HG03469 (cell line): ENCODE measurements at regions not wholly inside any gene's neighbourhood (a gene's known extent, or its start where the extent isn't known, plus 50 kb on each side); places are given as distances from the start of the nearest gene placed in this dataset.

Experiments
- ATAC-seq: cut with Tn5 transposase; IDR thresholded peaks from one replicate; pipeline ENCODE4 v1.9.1; 2021; ENCODE audit warnings: mild to moderate bottlenecking, moderate library complexity, moderate number of reproducible peaks; ENCODE audit not compliant: unreplicated experiment

DNA sequence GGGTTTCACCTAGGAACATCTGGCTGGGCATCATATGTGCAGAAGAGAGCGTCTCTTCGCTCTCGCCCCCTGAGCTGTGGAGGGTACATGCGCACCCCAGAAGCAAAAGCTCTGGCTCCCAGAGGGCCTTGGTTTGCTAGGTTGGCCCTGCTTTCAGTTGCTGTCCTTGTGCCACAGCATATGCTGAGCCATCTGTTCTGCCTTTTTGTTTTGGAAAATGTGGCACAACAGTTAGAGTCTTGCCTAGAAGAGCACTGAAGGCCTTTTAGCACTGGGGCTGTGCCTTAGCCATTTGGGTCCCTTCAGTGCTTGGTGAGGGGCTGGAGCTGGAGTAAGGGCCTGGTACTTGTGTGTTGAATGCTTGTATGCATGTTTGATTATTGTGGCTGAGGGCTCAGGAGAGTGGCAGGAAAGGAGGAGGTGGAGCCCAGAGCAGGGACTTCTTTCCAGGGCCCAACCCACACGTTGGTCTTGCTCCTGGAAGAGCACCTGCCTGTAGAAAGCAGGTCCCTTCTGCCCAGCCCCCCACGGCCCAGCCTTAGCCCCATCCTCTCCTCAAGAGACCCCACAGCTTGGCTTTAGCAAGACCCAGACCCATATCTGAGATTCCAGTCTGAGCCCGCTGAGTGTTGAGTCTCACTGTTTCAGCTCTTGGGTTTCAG, 113.7 kb downstream of the SLC25A47 start:
- ATAC-seq, result no peak

GRCh38 chr14:100438271-100438670, 115.1 kb downstream of the SLC25A47 start:
- no peak for ATAC-seq

GRCh38 chr14:100438678-100439592, 115.8 kb downstream of the SLC25A47 start:
- ATAC-seq, result no peak

DNA sequence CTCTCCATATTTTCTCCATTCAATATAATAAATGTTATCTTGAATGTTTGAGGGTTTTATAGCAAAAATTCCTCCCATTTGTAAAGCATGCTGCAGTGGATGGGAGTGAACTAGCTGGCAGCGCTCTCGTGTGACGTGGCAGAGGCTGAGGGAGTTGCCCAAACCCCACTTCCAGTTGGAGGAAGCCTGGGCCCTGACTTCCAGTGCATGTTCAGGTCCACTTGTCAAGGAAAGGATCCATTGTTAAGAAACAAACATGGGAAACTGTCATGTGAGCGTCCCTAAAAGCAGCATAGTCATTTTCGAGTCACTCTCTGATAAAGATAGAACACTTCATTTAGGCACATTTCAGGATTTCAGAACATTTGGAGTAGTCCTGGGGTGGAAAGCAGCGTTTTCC, 116.6 kb downstream of the SLC25A47 start:
- ATAC-seq, result no peak

GRCh38 chr14:100440207-100440631, 117.1 kb downstream of the SLC25A47 start:
- ATAC-seq, result no peak

GRCh38 chr14:100440758-100441203, 117.6 kb downstream of the SLC25A47 start:
- ATAC-seq, result no peak

DNA sequence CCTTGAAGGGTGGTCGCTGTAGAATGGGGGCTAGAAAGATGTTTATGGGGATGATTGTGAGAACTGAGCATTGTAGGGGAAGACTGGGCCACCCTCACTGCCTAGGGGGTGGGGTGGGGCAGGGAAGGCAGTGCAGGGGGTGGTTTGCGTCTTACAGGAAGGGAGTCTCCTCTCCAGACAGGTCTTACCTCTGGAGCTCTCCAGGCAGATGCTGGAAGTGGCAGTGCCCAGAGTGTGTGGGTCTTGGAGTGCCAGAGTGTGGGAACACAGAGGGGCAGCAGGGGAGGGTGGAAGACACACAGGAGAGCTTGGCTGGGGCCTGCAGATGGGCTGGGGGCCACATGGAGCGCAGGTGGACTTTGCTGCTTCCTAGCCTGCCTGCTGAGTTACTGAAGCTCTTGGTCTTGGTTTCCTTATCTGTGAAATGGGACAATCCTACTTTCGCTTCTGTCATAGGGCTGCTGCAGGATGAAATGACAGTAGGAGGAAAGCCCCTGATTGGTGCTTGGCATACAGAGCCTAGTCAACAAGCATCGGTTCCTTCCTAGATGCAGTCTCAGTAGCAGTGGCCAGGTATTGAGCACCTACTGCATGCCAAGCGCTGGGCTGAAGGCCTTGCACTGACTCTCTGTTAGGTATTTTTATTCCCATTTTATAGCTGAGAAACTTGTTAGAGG, 118.3 kb downstream of the SLC25A47 start:
- no peak for ATAC-seq

DNA sequence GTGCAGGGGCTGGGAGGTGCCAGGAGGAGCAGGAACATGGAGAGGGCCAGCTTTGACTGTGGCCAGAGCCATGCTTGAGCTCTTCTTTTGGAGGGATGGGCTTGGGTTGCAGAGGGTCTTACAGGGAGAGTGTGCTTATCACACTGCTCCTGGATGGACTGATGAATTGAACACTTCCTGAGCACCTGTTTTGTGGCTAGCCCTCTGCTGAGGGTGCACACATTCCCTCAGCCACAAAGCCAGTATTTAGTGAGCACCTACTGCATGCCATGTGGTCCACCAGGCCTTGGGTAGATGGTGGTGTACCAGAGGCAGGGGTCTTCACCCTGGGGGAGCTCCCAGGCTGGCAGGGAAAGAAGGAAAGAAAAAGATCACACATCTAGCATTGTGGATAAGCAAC, 118.9 kb downstream of the SLC25A47 start:
- no peak for ATAC-seq

- ATAC-seq, result no peak
Observed at GRCh38 chr14:100442498-100443490, 119.7 kb downstream of the SLC25A47 start.

- ATAC-seq, result no peak
Observed at GRCh38 chr14:100443603-100444002, 120.5 kb downstream of the SLC25A47 start.

DNA sequence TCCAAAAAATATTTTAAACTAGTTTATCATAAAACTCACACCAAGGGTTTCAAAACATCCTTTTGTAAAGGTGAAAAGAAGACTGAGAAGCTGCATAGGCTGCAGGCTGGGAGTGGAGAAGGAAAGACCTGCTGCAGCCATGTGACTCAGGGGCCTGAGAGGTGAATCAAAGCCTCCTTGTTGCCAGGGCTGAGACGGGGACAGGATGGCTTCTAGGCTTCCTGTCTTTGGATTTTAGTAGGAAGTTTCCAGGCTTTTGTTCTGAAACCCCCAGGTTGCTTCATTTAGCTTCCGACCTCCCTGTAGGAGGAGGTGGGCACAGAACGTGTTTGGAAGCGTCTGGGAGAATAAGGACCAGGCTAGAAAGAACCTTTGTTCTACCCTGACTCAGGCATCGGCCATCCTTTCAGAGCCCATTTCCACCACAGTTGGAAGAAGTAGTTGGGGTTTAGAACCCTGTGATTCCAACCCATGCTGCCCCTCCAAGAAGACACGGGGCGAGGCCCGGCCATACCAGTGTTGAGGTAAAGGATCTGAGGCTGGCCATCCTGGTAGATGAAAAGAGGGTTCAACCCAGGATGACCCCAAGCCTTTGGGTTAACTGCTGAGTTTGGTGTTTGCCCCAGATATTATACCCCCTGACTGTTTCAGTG, 122.4 kb downstream of the SLC25A47 start:
- no peak for ATAC-seq

GRCh38 chr14:100446572-100446971, 123.4 kb downstream of the SLC25A47 start:
- ATAC-seq, result no peak

DNA sequence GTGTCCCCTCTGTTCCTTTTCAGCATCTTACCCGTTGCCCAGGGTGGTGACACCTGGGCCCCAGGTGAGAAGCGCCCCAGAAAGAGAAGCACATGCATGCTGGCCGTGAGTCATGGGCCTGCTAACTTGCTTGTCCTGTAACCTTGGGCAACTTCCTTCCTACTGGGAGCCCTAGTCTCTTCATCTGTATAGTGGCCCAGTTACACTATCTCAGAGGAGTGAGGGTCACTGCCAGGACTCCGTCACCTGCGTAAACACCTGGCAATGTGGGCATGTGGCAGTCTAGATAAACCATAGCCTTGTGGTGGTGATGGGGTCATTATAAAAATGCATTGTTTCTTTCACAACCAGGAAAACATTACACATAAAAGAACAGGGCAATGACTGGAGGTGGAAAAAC, 125.2 kb downstream of the SLC25A47 start:
- no peak for ATAC-seq

DNA sequence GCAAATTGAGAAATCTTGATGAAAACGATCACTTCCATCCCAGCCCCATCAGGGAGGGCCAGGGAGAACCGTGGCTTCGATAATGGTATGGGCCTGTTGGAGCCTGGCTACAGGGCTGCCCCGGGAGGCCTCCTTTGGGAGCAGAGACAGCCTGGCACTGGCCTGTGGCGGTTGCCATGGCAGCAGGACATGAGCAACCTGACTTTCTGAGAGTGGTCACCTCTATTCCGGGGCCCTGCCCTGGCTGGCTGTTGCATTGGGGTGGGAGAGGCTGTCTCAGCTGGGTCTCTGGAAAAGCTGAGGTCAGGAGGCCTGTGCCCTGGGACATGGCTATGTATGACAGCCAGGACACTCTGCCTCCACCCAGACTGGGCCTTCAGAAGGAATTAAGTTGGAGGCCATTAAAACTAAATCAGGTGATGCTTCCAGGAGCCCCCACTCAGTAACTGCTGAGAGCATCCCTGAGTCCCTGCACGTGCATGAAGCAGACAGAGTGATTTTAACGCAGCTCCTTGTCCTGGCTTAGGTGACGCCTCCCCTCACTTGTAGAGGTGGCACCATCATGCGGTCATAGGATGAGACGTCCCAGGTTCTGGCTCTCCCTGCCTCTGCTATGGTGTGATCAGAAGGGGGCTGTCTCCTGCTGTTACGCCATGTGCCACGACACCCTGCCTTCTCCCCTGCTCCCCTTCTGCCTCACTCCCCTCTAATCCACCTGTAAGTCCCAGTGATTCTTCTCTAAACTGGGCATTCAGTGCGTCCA, 126.3 kb downstream of the SLC25A47 start:
- no peak for ATAC-seq

DNA sequence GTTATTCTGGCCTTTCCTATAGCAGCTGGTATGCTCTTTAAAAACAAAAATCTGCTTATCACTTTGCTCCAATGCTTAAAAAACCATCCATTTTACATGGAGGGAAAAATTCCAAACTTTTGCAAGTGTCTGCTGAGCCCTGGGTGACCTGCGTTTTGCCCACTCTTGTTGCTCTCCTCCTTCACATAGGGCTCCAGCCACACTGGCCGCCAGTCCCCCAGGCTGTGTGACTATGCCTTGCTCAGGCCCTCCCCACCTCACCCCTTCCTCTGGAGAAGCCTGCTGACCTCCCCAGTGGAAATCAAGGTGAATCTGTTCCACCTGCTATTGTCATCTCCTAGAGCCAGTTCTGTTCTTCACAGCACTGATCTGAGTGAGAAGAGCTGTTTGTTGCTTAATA, 126.9 kb downstream of the SLC25A47 start:
- no peak for ATAC-seq

- ATAC-seq, result no peak
Observed at GRCh38 chr14:100450736-100451135, 127.6 kb downstream of the SLC25A47 start.

DNA sequence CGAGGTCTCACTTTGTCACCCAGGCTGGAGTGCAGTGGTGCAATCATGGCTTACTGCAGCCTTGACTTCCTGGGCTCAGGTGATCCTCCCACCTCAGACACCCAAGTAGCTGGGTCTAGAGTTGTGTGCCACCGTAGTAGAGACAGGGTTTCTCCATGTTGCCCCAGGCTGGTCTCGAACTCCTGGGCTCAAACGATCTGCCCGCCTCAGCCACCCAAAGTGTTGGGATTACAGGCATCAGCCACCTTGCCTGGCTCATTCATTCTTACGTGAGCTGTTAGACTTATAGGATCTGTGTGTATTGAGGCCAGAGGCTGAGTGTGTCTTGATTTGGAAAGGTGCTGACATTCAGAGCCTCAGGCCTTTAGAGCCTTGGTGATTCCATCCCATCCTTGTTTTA, 128.1 kb downstream of the SLC25A47 start:
- ATAC-seq, result no peak

GRCh38 chr14:100453930-100454329, 130.8 kb downstream of the SLC25A47 start:
- ATAC-seq, result no peak

DNA sequence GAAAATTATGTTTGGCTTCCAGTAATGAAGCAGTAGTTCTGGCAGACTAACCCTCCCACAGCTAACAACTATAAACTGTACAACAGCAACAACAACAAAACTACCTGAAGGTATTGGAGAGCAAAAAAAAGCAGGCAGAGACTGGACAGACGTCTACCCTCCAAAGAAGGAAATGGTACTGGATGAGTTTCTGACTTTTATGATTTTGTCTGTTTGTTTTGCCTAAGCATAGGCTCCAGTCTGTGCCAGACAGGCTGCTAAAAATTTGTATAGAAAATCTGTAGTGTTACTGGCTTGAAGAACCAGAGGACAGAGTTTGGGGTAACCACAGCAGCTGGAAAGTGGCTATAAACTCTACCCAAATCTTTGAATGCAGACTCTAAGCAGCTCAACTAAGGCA, 131.3 kb downstream of the SLC25A47 start:
- no peak for ATAC-seq
